ENCODE measurements at regions not wholly inside any gene's neighbourhood (a gene's known extent, or its start where the extent isn't known, plus 50 kb on each side); places are given as distances from the start of the nearest gene placed in this dataset.

- no peak for TF ChIP-seq POLR2A (IDR thresholded peaks at IDR 0.05; ENCODE audit: low read depth, low read length)
- TF ChIP-seq POLR2AphosphoS5 (IDR thresholded peaks at IDR 0.05; ENCODE audit: low read depth, low read length), result no peak
- no peak for TF ChIP-seq TAF1 (IDR thresholded peaks at IDR 0.05; ENCODE audit: low read depth, low read length)
- TF ChIP-seq PAX5 (IDR thresholded peaks at IDR 0.05; ENCODE audit: insufficient read depth, low read length, severe bottlenecking), result no peak
- TF ChIP-seq POU2F2 (IDR thresholded peaks at IDR 0.05; ENCODE audit: low read depth, low read length), result no peak
- no peak for TF ChIP-seq SPI1 (IDR thresholded peaks at IDR 0.05; ENCODE audit: low read depth, low read length)
These were observed 77.5 kb upstream of the KRAS start for GRCh38 chr12:25328072-25328712.

Measured in GM12891 (cell line).